ENCODE measurements at regions not wholly inside any gene's neighbourhood (a gene's known extent, or its start where the extent isn't known, plus 50 kb on each side); places are given as distances from the start of the nearest gene placed in this dataset.

DNA sequence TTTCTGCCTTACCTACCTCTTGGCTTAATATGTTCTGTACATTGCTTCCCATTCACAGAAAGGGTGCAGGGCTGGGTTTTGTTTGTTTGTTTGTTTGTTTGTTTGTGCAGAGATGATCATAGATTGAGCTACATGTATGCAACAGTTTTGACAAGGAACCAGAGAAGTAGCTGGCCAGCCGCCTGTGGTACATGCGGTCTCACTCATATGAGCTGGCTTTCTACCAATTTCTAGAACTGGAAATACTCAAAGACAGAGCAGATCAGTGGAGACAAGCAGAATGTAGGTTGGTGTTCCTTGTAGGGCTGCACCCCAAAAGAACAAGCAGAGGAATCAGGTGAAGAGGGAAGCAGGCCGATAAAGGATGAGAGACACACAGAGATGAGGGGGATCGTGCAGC, 502.7 kb downstream of the SOX2 start:
- no peak for DNase-seq (ENCODE audit: low read depth)

DNA sequence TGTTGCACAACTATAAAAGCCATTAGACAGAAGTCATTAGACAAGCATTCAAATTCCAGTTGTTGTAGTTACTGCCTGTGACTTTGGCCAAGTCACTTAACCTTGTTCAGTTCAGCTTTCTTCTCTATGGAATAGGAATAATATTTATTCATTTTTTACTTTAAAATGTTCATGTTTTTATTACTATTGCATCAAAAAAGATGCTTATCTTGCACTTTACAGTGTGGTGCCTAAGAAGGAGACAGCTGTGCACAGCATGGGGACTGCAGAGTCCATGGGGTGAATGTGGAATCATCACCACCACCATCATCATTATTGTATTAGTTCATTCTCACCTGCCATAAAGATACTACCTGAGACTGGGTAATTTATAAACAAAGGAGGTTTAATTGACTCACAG, 504.2 kb downstream of the SOX2 start:
- no peak for DNase-seq (ENCODE audit: low read depth)

DNA sequence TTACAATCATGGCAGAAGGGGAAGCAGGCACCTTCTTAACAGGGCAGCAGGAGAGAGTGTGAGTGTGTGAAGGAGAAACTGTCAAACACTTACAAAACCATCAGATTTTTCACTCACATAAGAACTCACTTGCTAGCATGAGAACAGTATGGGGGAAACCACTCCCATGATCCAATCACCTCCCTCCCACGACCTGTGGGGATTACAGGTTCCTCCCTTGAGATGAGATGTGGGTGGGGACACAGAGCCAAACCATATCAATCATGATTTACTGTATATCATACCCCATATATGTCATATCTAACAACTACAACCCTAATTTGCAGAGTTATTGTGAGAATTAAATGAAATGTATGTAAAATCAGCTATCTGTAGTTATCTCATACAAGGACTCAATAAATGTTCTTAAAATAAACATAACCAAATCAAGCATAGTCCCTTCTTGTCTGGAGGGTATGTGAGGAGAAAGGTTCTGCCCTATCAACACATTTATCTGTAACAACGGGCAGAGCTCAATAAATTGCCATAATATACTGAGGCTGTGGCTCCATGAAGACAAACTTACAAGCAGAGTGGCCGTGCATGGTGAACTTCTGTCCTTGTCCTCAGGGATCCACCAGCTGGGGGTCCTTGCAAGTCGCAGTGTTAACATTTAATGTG, 504.7 kb downstream of the SOX2 start:
- DNase-seq (ENCODE audit: low read depth): no peak

DNA sequence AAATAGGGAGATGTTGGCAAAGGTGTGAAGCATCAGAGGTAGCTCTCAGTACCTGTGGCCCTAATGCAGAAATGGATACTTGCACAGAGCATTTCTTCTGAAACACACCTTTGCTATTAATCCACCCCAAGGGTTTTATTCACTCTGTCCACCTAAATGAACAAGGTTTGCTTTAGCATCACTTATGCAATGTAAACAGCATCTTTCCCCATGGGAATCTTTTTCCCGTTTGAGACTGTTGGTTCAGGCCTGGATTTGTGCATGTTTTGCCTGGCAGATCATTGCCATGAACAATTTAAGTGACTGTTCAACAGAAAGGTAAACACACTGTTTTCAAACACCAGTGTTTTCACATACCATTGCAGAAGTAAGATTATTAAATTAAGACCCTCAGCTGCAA, 508.3 kb downstream of the SOX2 start:
- no peak for DNase-seq (ENCODE audit: low read depth)

DNA sequence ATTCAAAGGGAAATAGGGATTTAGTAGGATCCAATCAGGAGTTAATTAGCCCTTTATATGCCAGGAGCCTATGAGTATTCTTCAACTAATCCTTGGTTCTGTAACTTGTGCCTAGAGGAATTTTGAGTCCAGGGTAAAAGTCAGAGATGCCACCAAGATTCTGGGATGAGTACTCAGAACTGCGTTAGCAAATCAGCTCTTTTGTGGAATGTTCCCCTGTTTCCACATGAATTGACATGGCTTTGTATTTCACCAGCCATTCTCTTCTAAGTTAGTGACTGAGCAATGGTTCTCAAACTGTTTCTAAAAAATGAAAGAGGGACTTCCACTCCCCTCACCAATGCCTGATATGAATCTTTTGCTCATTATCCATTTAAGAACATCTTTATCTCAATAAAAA, 508.7 kb downstream of the SOX2 start:
- no peak for DNase-seq (ENCODE audit: low read depth)

DNA sequence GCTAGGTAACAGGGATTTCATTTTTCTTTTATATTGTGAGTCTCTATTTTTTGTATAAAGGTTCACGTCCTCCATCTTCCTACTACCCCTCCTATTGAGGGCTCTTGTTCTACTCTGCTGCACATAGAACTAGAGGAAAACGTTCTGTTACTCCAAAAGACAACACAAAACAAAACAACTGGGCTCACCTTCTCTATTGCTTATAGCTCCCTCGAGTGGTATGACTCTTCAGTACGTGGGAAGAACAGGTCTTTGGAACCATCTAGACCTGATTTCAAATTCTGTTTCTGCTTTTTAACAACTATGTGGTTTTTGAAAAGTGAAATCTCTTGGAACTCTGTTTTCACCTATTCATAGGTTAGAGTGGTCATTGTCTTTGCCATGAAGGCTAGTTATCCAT, 515.3 kb downstream of the SOX2 start:
- DNase-seq (ENCODE audit: low read depth): no peak

DNA sequence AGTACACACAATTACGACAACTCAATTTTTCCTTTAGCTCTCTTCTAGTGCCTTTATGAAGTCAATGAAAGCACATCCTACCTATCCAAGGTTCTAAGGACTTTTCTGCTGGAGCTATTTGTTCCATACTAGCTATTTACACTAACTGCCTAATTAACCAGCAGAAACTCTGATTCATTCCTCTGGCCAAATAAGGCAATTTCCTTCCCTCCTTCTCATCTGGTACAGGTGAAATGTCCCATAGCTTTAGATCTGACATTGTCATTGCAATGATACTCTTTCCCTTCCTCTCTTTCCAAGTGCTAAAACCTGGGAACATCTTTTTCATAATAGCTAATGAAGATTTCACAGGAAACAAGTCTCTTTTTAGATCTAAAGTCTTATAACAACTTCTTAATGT, 521.7 kb downstream of the SOX2 start:
- DNase-seq (ENCODE audit: low read depth): no peak

DNA sequence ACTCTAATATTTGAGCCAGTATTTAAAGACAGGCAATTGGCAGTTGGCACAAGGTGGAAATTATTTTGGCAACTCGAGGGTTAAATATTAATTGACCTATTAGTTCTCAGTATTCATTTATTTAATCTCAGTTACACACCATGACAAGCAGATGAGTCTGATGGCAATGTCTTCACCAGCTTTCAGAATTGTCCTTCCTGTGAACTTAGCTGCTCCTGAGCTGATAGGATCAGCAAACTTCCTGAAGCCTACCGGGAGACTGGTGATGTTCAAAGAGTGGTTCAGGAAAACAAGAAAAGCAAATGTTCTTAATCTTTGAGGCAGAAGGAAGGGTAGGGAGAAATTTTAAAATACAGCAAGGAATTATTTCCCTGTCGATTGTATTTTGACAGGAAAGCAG, 522.2 kb downstream of the SOX2 start:
- DNase-seq (ENCODE audit: low read depth): no peak

DNA sequence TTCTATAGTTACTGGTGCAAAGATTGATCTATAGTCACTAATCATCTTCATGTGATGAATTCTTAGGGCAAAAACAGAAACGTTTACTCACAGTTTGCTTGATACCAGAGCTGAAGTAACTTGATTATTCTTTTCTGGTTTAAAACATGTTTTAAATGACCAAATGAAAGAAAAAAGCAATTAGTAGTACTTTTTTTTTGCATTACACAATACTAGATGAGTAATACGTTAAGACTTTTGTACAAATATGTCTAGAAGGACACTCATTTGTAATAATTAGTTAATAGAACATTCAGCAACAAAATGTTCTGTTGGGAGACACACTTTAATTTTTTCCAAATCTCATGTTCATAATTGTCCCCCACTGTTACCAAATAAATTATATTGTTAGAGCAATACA, 523.2 kb downstream of the SOX2 start:
- DNase-seq (ENCODE audit: low read depth): no peak

DNA sequence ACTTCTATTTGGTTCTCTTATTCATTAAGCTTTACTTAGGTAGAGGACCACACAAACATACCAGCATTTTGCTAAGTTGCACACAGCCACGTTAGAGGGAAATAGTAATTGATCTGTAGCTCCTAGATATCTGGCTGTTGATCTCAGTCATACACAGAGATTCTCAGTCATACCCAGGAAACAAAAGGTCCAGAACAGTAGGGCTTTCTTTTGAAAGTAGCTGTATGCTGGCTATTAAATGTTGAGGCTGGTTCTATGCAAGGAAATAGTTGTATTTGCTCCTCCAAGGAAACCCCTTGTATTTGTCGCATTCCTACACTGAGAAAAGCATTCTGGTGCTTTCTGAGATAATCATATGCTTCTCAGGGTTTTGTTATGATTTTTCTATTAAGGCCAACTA, 523.8 kb downstream of the SOX2 start:
- DNase-seq (ENCODE audit: low read depth): no peak

DNA sequence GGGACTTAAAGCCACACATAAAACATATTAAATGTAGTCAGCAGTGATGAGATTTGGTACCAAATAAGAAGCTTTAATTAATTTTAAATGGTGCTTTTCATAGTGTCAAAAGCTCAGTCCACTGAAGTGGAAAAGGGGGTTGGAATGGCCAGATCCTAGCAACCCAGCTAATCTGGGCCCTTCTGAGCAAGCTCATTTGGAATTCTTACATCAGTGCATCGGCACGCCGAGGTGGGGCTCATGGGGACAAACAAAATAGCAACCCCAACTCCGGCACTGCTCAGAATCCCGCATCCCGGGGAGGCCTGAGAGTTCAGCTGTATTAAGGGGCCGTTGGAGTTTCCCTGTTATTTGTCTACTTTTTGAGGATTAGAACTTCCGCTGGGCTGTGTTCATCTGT, 526.4 kb downstream of the SOX2 start:
- no peak for DNase-seq (ENCODE audit: low read depth)

DNA sequence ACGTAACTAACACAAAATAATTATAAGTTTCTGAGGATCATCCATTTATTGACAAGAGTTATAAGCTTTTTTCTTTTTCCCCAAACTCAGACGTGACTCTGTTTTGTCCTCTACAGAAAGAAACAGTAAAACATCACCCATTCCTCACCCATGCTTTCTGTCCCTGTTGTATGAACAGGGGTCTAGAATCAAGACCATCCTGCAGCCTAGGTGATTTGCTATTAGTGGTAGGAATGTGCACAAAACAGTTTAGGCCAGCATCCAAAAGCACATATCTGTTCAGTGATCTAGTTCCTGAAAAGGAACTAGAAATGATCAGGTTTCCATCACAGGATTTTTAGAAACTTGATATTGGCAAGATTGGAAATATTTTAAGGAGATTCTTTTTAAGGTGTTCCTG, 527.6 kb downstream of the SOX2 start:
- DNase-seq (ENCODE audit: low read depth): no peak

DNA sequence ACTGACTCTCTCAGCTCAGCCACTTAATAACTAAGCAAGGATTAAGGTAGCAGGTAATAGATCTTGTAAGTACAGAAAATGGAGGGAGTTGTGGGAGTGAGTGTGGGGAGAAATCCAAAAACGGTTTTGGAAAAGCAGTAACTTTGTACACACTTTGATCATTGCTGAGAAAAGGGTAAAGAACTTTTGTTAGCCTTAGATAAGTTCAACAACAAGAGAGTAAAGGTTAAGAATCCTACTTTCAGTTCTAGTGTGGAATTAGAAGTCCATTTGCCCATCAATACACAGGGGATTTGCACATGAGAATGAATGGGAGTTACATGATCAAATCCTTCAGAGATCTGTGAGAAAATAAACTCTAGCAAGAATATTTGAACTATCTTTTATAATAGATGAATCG, 528.7 kb downstream of the SOX2 start:
- no peak for DNase-seq (ENCODE audit: low read depth)

DNA sequence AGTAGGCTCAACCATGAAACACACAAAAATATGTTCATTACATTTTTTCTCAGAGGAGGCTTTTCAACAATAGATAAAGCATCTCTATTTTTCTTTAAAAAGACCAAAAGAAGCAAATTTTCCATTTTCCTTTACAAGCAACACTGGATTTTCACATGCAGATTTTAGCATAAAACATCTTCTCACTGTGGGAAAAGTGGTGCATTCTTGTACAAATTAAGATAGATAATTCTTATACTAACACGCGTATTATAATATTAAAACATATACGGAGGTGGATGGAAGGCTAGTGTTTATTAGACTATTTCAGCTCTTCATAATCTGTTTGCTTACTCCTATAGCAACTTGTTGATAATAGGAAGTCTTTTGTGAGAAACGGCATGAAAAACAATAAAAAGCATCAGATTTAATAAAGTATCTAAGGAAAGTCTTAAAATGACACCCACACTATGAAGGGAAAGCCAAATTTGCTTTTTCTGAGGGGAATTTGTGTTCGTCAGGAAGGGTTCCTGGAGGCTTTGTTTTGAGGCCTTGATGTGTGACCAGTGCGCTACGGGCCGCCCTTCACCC, 529.6 kb downstream of the SOX2 start:
- DNase-seq (ENCODE audit: low read depth): no peak

DNA sequence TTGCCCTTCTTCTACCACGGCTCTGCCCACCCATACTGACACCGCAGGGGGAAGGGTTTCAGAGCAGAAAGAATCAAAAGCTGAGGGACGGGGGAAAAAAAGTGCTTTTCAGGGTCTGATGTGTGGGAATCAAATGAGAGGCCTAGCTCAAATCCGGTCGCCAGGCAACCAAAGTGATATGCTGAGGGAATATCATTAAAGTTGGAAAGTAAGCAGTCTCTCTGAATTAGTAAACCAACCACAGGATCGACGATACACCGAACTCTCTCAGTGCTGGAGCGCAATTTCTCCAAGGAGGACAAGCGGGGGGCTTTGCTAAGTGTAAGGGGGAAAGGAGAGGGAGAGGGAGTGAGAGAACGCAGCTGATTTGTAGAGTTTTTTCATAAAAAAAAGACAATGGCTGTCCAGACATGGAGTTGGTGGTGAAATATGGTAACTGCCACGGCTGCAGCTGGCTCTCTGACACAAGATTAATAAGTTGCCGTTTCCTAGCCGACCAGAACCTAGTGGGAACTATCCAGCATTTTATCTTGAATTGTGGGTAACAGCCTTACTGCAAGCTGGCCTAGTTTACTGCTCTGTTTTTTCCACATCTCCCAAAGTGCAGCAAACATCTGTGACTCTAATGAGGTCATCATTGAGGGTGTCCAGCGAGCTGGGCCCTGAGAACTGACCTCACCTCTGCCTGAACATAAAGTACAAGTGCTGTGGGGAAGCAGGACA, 530.2 kb downstream of the SOX2 start:
- no peak for DNase-seq (ENCODE audit: low read depth)

DNA sequence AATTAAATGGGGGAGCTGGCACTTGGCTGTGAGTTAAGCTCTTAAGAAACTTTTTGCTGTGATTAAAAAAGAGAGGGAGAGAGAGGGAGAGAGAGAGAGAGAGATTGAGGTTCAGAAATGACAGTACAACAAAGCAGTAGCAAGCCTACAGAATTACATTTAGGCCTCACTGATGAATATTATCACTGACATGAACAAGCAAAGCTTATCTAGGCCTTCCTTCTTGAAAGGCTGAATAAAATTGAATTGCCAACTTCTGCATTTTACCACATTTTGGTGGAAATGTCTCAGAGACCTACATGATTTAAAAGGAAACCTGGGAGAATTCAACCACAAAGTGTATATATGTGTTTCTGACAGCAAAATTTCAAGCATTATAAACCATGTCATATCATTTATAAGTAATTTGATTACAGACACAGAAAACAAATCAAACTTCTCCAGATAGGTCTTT, 530.8 kb downstream of the SOX2 start:
- no peak for DNase-seq (ENCODE audit: low read depth)

DNA sequence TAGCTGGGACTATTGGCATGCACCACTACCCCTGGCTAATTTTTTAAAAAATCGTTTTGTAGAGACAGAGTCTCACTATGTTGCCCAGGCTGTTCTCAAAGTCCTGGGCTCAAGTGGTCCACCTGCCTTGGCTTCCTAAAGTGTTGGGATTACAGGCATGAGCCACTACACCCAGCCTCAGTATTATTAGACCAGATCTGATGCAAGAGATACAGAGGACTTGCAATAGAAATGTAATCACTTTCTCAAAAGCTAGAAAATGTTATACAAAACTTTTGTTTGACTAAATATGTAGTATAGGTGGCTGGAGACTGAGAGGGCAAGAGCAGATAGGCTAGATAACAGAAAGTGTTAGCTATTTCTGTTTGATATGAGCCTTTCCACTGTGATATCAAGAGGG, 531.9 kb downstream of the SOX2 start:
- no peak for DNase-seq (ENCODE audit: low read depth)

DNA sequence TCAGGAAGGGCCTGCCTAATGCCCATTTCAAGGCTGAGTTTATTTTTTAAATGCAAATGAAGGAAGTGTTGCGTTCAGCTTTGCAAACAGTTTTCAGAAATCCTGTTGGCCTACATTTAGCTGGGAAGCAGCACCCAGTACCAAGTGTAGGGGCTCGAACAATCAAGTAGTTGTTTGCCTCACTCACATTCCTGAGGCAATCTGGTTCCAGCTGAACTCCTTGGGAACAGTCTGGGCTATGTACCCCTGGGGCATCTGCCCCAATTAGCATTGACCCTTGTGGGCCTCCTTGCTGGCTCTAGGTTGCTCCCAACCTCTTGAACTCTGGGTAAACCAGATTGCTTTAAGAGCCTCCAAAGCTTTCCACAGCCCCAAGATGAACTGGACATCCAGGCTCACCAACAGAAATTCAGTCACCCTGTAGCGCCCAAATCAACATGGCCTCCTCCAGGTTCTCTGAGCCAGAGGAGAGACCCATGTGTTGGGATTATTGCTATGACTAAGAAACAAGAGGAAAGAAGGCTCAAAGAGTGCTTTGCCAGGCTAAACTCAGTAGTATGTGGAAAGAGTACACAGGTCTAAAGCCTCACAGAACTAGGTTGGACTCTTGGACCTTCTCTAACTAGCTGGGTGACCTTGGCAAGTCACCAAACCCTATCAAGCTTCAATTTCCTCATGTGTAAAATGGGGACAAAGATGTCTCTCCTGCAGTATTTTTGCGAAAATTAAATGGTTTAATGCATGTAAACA, 532.7 kb downstream of the SOX2 start:
- no peak for DNase-seq (ENCODE audit: low read depth)

DNA sequence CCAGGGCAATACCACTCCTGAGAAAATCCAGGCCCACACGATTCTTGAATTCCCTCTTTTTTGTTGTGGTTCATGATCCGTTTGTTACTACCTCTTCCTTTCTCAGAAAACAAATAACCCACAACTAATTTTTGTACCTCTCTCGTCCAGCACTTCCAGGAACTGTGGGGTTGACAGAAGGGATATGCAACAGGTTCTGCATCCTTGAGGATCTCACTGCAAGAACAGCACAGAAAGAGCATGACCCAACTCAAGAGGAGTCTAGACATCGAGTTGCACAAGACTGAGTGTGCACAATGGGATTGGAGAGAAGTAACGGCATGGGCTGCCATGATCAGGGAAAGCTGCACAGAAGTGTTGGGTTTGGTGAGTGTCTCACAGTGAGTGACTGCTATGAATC, 533.3 kb downstream of the SOX2 start:
- no peak for DNase-seq (ENCODE audit: low read depth)

DNA sequence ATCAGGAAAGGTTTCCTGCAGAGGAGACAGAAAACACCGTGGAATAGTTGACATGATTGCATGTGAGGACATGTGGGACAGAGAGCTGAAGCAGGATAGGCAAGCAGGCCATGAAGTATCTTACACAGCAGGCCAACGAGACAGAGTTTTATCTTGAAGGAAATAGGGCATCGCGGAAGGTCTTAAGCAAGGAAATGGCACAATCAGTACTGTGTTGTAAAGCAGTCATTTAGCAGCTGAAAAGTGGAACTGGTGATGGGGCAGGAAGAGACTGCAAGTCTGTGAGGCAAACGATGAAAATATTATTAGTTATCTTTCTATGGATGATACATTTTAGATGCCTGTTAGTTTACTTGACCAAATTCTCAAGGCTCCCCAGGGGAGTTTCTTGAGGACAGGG, 535.1 kb downstream of the SOX2 start:
- no peak for DNase-seq (ENCODE audit: low read depth)

DNA sequence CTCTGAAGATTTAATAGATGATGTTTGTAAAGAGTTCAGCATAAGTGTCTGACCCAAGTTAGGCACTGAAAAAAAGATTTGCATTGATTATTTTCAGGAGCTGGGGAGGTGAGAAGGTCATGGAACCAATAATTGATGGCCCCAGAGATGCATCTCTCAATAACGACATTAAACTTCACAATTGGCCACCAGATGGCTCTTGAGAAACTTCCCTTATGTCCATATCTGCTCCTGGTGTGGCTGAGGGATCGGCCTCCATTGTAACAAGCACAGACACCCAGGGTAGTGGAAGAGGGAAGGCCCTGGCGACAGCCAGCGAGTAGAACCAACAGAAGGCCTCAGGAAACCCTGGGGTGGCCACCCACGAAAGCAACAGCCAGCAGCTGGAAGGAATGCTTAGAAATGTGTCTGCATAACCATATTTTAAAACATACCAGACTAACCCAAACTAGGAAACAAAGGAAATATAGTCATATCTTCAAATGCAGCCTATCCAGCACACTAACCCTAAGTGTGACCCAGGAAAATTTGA, 536.7 kb downstream of the SOX2 start:
- no peak for DNase-seq (ENCODE audit: low read depth)

DNA sequence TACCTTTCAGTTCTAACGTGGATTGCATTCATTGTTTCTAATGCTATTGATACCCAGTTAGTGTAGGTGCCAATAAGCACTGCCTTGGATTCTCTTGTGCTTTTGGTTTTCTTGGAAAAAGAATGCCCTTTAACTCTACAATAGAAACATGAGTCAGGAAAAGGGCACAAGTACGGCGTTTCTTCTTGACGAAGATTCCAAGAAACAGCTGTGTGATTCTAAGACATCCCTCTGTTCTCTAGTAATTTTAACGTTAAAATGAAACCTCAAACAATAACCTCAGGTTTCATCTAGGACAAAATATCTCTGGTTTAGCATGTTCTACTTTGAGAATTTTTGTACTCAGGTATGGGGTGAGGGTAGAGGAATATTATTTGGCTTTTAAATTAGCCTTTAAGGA, 540.5 kb upstream of the ATP11B start:
- no peak for DNase-seq (ENCODE audit: low read depth)

DNA sequence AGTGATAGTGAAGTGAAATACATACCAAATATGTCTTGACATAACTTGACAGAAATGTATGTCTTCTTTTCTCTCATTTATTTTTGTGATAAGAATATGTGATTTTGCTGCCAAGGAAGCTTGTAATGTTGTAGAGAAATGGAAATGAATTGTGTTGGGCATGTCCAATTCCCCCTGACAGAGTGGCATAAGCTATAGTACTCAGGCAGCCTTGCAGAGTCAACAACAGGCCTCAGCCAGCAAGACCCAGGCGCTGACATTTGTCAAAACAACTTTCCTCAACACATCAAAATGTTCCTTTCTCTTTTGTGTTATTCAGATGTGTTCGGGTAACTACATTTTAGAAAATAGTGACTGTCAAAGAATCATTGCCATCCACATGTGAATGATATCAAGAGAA, 538.1 kb upstream of the ATP11B start:
- no peak for DNase-seq (ENCODE audit: low read depth)
